Psoas muscle (tissue), 7 donors: ENCODE measurements at regions not wholly inside any gene's neighbourhood (a gene's known extent, or its start where the extent isn't known, plus 50 kb on each side); places are given as distances from the start of the nearest gene placed in this dataset.

Source experiments
- ATAC-seq, 4 donors: fragments of 200-7000 bp; cut with Tn5 transposase; one replicate each; pipeline ENCODE4 v1.9.1; 2020; ENCODE audit warnings: moderate library complexity in 3 of 4, mild to moderate bottlenecking in 2 of 4
- DNase-seq, 2 donors: peaks; one replicate each; pipeline ENCODE4 v3.0.0-alpha.2; 2020
- H3K27ac ChIP-seq: fragments of 200-600 bp; one replicate; pipeline ENCODE4 v1.8.0; 2022
- H3K27me3 ChIP-seq, 3 donors: fragments of 200-600 bp in 1 of 3; one replicate each; pipeline versions ENCODE4 v1.6.1 to v1.8.0; 2013 to 2022; ENCODE audit warnings: low read length in 2 of 3, mild to moderate bottlenecking in 2 of 3, moderate library complexity in 1 of 3; ENCODE audit not compliant: insufficient read depth in 3 of 3
- H3K36me3 ChIP-seq, 2 donors: fragments of 200-600 bp in 1 of 2; one replicate each; pipeline versions ENCODE4 v1.6.1 to v1.8.0; 2013 to 2022; ENCODE audit warnings: low read depth in 1 of 2, mild to moderate bottlenecking in 1 of 2, moderate library complexity in 1 of 2; ENCODE audit not compliant: insufficient read depth in 1 of 2
- H3K4me1 ChIP-seq: fragments of 200-600 bp; one replicate; pipeline ENCODE4 v1.8.0; 2022
- H3K4me3 ChIP-seq: fragments of 200-600 bp; one replicate; pipeline ENCODE4 v1.8.0; 2022; ENCODE audit warnings: mild to moderate bottlenecking
- H3K9me3 ChIP-seq: fragments of 200-600 bp; one replicate; pipeline ENCODE4 v1.8.0; 2022
- CTCF ChIP-seq: fragments of 200-600 bp; IDR thresholded peaks from one replicate; pipeline ENCODE4 v1.8.0; 2022; ENCODE audit warnings: antibody characterized with exemption
- WGBS, 3 donors: extraction: QIAGEN DNeasy Blood & Tissue Kit; methylation state at CpG; one replicate each; pipeline versions ENCODE4 v1.1.6 to v1.1.7; 2013; 5-methylcytosine and 5-hydroxymethylcytosine counted together
- intact Hi-C, 2 donors: fragments of 100-400 bp; cut with DNase I; formaldehyde crosslinking; loops; one replicate each; pipeline versions ENCODE4 v1.11.0 to v1.14.2; 2022
- donor health status: healthy with polysubstance abuse.
- donor health status: DM: no; HTN: no; CAD: no; lungs with moderate emphysema.
- donor health status: Bipolar disorder and iron deficiency.
- donor health status: healthy.
- donor health status: DM: yes; HTN: yes; CAD: no.
- donor health status: DM: no; HTN: no; CAD: no.
- donor health status: DM: yes; HTN: yes; CAD: no.

- Histone ChIP-seq H3K4me3 (no peak overlapping the region), H3K27ac (no peak overlapping the region), H3K9me3 (no peaks in the 10 kb centered on the region), H3K4me1 (peaks cover 5% of the 10 kb centered on the region), H3K27me3 (no peaks in the 10 kb centered on the region), H3K36me3 (no peaks in the 10 kb centered on the region)
- TF ChIP-seq CTCF: no peak
- ATAC-seq (no peak), DNase-seq (no peak)
- WGBS, 3 donors: 74 to 80% (median 76%) methylated on average over 8 of the region's 8 CpGs
- intact Hi-C loops: no loop called here
Observed at GRCh38 chr16:47980212-47980611, 175.6 kb downstream of the ABCC12 start.

- Histone ChIP-seq H3K9me3 (no peaks in the 10 kb centered on the region), H3K36me3 (no peaks in the 10 kb centered on the region), H3K27ac (no peak overlapping the region), H3K4me1 (peaks cover 5% of the 10 kb centered on the region), H3K27me3 (no peaks in the 10 kb centered on the region), H3K4me3 (no peak overlapping the region)
- intact Hi-C loops: no loop called here
- no peak for TF ChIP-seq CTCF
- ATAC-seq (no peak), DNase-seq (no peak)
- 18 to 29% (median 20%) methylated on average over 1 of the region's 1 CpG for WGBS, 3 donors
Observed at GRCh38 chr16:47979616-47980182, 176.1 kb downstream of the ABCC12 start.

- H3K4me3 ChIP-seq: no peak overlapping the region
- no peaks in the 10 kb centered on the region for H3K27me3 ChIP-seq
- TF ChIP-seq CTCF: no peak
- H3K36me3 ChIP-seq: no peaks in the 10 kb centered on the region
- 27 to 41% (median 38%) methylated on average over 5 of the region's 5 CpGs for WGBS, 3 donors
- no peak overlapping the region for H3K27ac ChIP-seq
- no peak for DNase-seq
- intact Hi-C loops: no loop called here
- peaks cover 5% of the 10 kb centered on the region for H3K4me1 ChIP-seq
- ATAC-seq: no peak
- H3K9me3 ChIP-seq: no peaks in the 10 kb centered on the region
Observed at GRCh38 chr16:47979164-47979520, 176.7 kb downstream of the ABCC12 start.

GRCh38 chr16:47978491-47979163, 177.2 kb downstream of the ABCC12 start:
- Histone ChIP-seq H3K9me3 (no peaks in the 10 kb centered on the region), H3K27ac (no peak overlapping the region), H3K4me1 (peaks cover 5% of the 10 kb centered on the region), H3K27me3 (no peaks in the 10 kb centered on the region), H3K4me3 (no peak overlapping the region), H3K36me3 (no peaks in the 10 kb centered on the region)
- TF ChIP-seq CTCF: no peak
- ATAC-seq: no peak
- 13 to 28% (median 21%) methylated on average over 4 of the region's 4 CpGs for WGBS, 3 donors
- DNase-seq: no peak
- intact Hi-C loops: no loop called here

- no peak for ATAC-seq
- H3K27ac ChIP-seq: no peak overlapping the region
- intact Hi-C loops: no loop called here
- TF ChIP-seq CTCF: no peak
- H3K4me1 ChIP-seq: peaks cover 5% of the 10 kb centered on the region
- no peaks in the 10 kb centered on the region for H3K27me3 ChIP-seq
- no peaks in the 10 kb centered on the region for H3K9me3 ChIP-seq
- 41 to 55% (median 45%) methylated on average over 1 of the region's 1 CpG for WGBS, 3 donors
- H3K4me3 ChIP-seq: no peak overlapping the region
- no peaks in the 10 kb centered on the region for H3K36me3 ChIP-seq
- no peak for DNase-seq
Observed at GRCh38 chr16:47977802-47978201, 178.0 kb downstream of the ABCC12 start.
